ENCODE measurements at regions not wholly inside any gene's neighbourhood (a gene's known extent, or its start where the extent isn't known, plus 50 kb on each side); places are given as distances from the start of the nearest gene placed in this dataset.

DNA sequence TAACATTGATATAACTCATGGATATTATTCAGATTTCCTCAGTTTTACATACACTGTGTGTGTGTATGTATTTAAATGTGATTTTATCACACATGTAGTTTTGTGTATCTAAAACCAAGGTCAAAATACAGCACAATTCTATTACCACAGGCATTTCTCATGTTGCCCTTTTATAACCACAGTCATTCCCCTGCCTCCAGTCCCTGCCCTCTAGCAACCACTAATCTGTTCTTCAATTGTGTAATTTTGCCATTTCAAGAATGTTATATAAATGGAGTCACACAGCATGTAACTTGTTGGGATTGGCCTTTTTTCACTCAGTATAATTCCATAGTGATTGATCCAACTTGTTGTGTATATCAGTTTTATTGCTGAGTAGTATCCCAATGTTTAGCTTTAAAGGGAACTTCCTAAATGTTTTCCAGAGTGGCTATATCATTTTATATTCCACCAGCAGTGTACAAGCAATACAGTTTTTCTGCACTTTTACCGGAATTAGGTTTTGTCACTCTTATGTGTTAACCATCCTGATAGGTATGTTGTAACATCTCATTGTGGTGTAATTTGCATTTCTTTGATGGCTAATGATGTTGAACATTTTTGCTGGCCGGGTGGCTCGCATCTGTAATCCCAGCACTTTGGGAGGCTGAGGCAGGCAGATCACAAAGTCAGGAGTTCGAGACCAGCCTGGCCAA, 338.2 kb downstream of the SOX4 start:
- TF ChIP-seq POLR2A (IDR thresholded peaks at IDR 0.05): no peak
- TF ChIP-seq, protein P1, sequence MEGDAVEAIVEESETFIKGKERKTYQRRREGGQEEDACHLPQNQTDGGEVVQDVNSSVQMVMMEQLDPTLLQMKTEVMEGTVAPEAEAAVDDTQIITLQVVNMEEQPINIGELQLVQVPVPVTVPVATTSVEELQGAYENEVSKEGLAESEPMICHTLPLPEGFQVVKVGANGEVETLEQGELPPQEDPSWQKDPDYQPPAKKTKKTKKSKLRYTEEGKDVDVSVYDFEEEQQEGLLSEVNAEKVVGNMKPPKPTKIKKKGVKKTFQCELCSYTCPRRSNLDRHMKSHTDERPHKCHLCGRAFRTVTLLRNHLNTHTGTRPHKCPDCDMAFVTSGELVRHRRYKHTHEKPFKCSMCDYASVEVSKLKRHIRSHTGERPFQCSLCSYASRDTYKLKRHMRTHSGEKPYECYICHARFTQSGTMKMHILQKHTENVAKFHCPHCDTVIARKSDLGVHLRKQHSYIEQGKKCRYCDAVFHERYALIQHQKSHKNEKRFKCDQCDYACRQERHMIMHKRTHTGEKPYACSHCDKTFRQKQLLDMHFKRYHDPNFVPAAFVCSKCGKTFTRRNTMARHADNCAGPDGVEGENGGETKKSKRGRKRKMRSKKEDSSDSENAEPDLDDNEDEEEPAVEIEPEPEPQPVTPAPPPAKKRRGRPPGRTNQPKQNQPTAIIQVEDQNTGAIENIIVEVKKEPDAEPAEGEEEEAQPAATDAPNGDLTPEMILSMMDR (IDR thresholded peaks at IDR 0.05): no peak

Measured in suprapubic skin (tissue), 3 donors.